Dedifferentiated amniotic fluid mesenchymal stem cell (primary cell): ENCODE measurements at regions not wholly inside any gene's neighbourhood (a gene's known extent, or its start where the extent isn't known, plus 50 kb on each side); places are given as distances from the start of the nearest gene placed in this dataset.

Experiments
- DNase-seq: peaks from one replicate; pipeline ENCODE4 v3.0.0-alpha.2; 2016; ENCODE audit errors: extremely low spot score

DNA sequence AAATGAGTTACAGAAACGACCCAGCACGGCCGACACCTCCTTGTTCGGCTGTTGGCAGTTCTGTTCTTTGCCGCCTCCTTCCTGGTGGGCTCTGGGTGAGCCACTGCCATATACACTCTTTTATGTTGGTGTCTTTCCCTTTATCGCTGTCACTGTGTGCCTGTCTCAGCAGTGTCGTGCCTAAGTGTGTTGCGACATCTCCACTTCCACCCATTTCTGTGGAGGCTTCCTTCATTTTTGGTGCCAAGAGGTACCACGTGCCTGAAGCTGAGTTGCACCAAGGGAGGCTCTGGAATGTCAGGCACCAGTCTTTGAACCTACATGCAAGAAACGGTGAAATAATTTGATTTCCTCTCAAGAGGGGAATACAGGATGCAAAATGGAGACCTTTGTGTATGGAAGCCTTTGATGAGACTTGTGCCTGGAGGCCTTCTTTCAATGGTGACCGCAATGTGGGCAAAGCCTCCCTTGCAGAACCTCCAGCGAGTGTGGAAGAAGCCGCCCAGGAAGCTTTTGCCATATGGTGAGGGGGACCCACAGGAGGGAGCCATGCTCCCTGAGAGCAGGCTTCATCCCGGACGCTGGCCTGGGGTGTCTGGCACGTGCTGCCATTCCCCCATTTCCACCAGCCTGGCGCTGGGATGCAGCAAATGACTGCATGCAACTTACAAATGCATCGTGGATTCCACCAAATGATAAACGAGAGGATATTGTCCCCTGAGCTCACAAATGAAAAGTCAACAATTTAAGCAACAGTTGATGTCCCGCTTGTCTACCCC, 136.2 kb downstream of the TEX29 start:
- DNase-seq: no peak

DNA sequence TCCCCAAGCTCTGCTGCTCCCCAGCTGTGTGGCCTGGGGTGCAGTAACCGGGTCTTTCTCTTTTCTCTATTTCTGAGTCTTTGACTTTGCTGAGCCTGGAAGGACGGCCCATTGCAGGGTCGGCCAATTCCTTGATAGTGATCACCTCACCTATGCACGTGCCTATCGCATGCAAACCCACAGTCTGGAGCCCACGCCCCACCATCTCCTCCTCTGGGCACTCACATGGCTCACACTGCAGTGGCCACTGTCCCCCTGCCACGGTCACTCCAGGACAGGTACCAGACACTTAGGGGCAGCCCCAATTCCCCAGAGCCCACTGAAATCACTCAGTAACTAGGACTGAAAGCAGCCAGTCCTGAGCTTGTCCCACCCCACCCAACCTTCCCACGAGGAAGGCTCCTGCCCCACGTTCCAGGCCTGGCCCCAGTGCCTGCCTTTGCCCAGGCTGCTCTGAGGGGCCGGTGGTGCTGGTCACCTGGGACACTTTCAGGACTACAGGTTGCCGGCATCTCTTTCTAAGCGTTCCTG, 137.6 kb downstream of the TEX29 start:
- no peak for DNase-seq

DNA sequence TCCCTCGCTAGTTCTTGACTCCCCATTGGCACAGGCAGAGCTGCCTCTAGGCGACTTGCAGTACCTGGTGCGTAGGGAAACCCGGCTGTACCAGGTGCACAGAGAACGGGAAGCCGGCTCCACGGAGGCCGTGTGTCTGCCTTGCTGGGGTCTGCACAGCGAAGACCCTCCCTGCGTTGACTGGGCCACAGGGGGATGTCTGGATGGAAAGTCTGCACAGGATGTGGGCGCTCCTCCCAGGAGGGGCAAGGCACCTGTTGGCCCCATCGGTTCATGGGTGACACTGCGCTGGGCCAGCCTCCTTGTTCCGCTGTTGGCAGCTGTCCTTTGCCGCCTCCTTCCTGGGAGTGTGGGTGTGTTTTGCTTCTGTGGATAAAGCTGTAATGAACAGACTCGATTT, 138.3 kb downstream of the TEX29 start:
- DNase-seq: no peak

DNA sequence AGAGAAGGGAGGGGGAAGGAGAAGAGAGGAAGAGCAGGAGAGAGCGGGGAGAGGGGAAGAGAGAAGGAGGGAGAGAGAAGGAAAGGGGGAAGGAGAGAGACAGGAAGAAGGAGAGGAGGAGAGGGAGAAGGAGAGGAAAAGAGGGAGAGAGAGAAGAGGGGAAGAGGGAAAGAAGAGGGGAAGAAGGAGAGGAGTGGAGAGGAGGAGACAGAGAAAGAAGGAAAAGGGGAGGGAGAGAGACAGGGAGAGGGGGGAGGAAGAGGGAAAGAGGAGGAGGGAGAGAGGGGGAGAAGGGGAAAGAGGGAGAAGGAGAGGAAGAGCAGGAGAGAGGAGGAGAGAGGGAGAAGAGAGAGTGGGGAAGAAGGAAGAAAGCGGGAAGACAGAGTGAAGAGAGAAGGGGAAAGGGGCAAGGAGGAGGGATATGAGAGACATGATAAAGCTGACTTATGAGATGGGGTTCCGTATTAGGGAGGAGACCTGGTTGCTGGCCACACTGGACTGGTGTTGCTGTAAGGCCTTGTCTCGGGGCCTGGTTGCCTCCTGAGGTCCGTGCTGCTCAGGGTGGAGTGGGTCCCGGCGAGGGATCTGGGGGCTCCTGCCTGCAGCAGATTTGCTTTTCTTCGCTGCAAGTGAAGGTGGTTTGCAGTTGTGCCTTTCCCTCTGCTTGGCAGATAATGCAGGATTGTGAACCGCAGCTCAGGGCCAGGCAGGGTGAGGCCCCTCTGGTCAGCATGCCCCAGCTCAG, 139.5 kb downstream of the TEX29 start:
- DNase-seq: no peak

DNA sequence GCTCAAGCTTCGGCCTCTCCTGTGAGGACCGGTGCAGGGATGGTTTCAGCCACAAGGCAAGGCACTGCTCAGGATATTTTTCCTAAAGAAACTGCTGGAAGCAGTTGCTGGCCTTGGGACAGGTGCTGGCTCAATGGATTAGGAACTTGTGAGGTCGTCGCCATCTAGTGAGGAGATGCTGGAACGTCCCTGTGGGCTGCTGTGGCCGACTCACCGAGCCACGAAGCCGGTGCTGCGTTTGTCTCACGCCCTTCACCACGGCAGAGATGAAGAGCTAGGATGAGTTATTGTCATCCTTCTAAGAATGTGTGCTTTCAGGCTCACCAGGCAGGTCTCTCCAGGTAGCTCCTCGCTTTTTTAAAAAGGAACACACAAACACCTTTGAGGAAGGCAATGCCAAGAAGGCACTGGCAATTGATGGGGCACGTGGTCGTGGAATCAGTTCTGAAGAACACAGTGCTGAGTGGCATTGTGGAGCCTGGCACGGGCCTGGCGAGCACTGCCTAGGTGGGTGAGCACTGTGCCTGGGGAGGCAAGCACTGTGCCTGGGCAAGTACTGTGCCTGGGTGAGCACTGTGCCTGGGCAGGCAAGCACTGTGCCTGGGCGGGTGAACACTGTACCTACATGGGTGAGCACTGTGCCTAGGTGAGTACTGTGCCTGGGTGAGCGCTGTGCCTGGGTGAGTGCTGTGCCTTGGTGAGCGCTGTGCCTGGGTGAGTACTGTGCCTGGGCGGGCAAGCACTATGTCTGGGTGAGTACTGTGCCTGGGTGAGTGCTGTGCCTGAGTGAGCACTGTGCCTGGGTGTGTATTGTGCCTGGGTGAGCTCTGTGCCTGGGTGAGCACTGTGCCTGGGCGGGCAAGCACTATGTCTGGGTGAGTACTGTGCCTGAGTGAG, 140.4 kb downstream of the TEX29 start:
- DNase-seq: peak; percentile 22

DNA sequence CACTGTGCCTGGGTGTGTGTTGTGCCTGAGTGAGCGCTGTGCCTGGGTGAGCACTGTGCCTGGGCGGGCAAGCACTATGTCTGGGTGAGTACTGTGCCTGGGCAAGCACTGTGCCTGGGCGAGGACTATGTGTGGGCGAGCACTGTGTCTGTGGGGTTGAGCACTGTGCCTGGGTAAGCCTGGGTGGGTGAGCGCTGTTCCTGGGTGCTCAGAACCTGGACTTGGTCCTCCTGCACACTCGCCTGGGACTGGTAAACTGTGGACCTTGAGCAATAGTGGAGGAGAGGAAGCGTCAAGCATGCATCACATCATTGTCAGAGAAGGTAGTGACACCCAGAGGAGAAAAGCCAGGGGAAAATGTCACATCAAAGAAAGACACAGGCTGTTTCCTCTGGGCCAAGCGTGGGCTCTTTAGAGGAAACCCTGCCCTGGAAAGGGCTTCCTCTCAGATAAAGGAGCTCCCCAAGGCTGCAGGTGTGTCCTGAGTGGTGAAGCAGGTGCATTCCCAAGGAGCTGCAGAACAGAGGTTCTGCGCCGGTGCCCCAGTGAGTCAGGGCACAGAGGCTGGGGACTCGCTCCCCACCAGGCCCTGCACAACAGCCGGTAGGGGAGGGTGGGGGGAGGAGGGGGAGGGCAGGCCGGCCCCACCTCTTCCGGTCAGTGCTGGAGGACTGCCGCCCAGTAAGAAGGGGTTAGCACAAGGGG, 141.2 kb downstream of the TEX29 start:
- DNase-seq: no peak

DNA sequence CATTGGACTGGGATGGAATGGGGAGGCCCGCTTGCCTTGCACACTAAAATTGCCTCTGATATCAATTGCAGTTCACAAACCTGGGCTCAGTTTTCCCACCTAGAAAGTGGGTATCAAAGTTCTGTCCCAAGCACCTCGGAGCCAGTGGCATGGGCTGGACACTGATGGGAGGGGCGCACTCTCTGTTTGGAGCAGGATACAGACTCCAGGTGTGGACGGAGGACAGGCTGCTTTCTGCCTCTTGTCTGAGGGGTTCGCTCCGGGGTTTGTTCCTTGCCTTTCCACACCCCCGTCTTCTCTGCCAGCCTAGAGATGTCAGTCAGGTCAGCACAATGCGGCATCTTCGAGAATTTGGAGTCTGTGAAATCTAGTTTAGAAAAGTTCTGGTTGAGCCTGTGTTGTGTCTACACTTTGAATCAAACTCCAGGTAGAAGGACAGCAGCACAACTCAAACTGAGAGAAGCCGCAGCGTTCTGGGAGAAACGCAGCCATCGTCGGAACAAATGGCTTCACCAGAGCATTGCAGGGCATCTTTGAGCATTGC, 141.9 kb downstream of the TEX29 start:
- DNase-seq: no peak

DNA sequence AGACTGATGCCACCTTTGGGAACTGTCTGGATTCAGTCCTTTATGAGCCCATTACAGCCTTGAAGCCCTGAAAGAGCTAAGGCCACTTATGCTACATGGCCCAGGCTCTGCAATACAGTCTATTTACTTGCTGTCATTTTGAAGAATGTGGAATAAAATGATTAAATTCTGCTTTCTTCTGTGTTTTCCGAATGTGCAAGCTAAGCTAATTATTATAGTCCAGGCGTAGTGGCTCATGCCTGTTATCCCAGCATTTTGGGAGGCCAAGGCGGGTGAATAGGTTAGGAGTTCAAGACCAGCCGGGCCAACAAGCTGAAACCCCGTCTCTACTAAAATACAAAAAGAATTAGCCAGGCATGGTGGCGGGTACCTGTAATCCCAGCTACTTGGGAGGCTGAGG, 142.5 kb downstream of the TEX29 start:
- DNase-seq: no peak

DNA sequence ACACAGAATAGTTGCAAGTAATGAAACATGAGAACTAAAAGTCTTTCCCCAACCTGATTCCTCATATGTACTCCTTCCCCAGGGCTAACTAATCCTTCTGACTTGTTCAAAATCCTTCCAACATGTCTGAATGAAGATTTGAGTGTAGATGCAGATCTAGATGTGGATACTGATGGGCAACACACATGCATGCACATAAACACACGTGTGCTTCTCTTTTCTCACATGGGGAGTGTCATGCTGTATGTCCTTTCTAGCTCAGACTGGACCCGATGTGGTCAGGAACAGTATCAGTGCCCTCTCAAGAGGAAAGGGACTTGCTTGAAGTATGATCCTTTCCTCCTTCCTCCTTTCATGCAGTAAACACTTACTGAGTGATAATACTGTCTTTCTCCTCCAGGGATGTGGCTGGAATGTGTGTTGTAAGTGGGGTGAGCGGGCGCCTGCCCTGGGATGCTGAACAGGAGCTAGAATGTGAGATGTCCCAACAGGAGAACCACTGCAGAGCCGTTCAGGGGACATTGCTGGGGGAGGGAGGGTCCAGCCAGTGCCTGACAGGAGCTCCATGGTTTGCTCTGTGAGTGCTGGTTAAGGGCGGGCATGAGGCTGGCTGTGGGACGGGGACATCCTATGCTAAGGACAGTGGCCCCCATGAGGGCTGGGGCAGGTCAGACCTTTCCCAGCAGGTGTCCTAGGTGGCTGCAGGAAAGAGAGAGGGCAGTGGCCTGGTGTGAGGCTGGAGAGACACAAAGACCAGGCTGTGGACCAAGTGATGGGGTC, 146.9 kb downstream of the TEX29 start:
- no peak for DNase-seq

DNA sequence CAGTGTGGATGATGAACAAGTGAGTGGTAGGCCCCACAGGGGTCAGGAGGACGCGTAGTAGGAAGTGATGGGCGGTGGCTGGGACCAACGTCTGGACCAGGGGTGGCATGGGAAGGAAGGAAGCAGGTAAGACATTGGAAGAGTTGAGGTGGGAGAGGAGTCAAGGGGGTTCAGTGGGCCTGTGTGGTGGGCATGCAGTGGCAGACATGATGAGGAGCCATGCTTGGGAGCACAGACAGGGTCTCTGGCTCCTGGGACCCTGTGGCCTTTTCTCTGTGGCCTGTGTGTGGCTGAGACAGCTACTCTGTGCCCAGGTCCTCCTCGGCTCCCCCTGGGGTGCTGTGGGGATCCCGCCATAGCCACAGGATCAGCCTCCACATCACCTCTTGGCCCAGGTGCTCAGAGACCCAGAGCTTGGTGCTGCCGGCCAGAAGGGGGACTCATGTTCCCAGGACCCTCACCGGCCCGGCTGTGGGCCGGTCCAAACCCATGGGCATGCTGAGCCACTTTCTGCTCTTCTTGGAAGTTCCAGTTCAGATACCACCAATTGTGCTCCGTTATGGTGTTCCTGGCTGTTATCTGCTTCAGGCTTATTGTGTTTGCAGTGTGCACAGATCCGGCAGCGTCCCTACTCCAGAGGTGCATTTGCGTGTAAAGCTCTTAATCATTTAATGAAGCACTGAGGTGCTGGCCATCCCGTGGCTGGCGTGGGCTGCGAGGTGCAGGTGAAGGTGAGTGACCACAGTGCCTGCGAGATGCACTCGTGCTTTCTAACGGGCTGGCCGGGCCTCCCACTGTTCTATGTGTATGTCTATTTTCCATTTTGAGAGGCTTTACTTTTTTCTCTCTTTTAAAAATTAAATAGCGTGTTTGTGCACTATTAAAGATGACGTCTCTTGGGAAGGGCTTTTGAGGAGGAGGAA, 147.9 kb downstream of the TEX29 start:
- no peak for DNase-seq

DNA sequence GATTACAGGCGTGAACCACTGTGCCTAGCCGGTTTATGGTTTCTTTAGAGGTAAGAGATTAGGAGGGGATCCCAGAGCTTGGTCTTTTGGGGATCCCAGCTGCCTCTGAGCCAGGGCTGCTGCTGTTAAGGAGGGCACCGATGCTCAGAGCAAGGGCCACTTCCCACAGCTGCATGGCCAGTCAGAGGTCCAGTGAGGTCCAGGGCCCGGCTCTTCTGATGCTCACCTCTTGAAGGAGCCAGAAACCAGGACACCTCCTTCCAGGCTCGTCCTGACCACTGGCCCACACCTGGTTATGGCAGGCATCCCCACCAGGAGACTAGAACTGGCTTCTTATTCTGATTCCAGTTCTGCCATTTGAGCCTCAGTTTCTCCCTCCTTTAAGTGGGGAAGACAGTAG, 149.0 kb downstream of the TEX29 start:
- DNase-seq: no peak

DNA sequence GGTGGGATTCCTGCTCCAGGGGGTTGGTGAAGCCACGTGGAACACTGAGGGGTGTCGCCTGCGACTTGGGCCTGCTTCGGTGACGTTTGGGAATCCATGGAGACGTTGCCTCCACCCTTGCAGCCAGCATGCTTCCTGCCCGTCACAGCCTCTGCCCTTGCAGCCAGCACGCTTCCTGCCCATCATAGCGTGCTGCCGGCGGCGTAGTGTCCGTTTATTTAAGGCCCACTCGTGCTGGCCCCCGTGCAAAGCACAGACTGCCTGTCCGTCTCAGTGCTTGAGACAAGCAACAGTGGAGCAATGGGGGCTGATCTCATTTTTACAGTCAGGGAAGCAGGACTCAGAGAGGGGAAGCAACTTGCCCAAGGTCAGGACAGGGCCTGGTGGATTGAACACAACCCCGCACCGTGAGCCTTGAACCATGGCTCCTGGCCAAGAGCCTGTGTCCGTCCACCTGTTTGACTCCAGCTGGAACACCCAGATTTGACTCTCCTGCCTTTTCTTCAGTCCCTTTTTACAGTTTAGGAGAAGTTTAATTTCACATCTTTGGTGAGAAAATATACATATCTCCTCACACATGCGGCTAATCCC, 149.6 kb downstream of the TEX29 start:
- DNase-seq: no peak

DNA sequence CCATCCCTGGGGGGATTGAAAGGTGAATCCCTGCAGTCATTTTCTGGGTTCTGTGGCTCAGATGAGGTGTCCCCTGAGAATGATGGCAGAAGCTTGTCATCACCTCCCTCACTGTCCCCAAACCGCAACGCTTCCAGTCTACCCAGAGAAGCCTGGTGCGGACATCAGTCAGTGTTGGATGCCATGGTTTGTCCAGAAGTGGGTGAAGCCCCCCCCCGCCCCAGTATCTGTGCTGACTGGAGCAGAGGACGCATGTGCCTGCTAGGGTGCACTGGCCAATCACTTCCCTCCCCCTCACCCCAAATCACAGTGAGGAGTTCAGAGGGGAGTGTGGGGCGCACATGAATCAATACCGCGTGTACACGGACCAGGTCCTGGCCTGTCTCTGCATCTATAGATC, 150.5 kb downstream of the TEX29 start:
- no peak for DNase-seq

DNA sequence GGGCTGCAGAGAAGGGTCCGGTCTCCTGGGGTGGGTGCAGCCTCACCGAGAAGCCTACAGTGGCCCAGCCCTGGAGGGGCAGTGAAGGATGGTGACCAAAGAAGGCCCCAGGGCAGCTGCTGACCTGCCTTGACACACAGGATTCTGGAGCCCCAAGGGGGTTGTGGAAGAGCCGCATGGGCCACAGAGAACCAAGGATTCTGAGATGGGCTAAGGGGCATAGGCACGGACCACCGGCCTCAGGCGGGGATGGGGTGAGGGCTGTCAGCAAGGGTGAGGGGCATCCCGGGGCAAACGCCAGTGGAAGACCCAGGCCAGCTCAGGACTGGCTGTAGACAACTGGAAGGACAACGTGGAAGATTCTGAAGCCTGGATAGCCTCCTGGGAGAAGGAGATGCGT, 151.6 kb downstream of the TEX29 start:
- DNase-seq: no peak

DNA sequence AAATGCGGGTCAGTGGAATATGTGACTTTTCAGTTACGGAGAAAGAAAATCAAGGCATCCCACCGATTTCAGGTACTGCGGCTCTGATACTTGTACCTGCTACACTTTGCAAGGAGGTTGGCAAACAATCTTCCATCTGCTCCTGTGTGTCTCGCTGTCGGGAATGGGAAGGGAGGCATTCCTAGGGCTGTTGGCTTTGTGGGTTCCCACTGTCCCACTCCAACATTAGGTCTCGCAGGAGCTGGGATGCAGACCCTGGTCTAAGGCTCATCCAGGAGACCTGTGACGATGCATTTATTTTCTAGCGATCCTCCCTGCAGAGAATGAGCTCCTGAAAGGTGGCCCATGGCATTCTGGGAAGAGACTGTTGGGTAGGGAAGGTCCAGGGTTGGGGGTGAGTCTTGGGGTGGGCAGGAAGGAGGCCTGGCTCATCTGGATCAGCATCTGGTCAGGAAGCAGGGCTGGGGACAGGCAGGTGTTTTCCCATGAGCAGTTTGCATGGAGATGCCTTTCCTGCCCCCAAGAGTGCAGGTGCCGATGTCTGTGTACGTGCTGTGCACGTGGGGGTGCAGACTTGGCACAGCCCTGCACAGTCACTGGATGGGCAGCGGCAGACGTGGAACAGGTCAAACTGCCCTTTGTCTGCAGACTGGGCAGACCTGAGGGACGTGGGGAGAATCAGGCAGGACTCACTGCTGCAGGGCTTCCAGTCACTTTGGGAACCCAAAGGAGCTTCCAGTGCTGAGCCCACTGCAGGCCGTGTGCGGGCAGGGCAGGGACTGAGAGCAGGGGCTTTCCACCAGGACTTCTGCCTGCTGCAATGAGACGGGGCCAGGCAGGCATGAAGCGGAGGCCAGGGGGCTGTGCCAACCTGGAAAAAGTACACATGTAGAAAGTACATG, 152.4 kb downstream of the TEX29 start:
- DNase-seq: no peak

DNA sequence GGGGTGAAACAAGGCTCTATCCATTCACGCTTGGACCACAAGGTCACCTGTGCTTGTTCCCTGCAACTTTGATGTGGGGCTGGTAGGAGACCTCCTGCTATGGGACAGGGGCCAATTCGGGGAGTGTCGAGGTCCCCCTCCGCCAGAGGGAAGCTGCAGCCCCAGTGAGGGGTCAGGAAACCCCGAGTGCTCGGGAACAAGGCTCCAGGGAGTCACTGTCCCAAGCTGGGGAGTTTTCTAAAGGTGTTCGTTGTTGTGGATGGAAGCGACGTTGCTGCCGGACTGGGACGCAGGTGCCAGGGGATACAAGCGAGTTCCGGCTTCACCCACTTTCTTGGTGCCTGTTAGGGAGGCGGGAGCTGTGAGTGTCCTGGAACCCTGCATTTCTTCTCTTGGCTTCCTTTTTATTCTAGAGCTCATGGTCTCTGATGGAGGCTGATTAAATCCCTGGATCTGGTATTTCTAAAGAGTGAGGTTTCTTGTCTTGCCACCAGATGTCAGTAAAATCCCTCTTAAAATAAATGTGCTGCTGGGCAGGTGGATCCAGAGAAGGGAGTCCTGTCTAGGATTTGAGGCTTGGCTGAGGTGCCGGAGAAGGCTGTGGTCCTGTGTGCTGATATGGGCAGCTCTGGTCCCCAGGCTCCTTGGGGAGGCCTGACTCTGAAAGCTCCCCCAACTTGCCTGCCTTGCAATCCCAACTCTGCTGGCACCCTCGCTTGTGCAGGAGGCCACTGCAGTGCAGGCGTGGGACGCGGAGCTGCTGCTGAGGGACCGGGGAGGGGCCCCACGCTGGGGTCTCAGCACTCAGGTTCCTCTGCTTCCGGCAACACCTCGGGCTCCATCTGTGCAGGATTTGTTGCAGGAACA, 153.9 kb downstream of the TEX29 start:
- peak; percentile 47 for DNase-seq

DNA sequence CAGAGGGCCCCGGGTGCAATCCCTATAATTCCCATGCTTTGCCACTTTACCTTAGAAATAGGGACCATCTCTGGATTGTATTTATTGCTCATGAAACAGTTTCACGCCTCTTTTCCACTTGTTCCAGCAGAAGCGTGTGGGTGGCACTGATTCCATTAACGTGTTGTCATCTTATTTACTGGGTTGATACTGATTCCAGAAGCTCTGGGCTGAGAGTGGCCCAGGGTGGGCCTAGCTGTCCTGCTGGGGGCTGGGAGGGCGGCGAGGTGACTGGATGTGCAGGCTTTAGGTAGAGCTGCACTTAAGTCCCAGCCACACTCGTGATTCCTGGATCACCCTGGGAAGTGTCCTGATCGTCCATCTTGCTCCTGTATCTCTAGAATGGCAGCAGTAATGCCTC, 155.0 kb downstream of the TEX29 start:
- DNase-seq: no peak
